GM12892 (cell line): ENCODE measurements at regions not wholly inside any gene's neighbourhood (a gene's known extent, or its start where the extent isn't known, plus 50 kb on each side); places are given as distances from the start of the nearest gene placed in this dataset.

Experiments
- POLR2A ChIP-seq: IDR thresholded peaks from 2 replicates; pipeline ENCODE4 v1.6.1; 2011; ENCODE audit warnings: low read depth, low read length, control low read depth
- TAF1 ChIP-seq: IDR thresholded peaks from 2 replicates; pipeline ENCODE4 v1.6.1; 2011; ENCODE audit warnings: low read depth, mild to moderate bottlenecking, control low read depth, low read length, borderline replicate concordance

DNA sequence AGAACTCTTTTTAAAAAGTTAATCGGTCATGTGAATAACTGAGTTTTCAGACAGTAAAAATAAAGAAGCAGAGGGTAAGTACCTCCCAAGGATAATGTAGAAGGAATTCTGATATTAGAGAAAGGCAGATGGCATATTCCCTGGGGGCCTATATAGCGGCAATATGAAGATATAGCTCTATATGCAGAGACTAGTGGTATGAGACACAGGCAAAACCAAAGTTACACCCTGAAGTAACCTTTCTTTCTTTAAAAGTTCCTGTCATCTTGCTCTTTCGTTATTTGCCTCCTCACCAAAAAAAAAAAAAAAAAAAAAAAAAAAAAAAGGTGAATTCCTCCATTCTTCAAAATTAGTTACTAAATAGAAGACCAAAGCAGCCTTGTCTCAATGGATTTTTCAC is 76.2 kb upstream of the ARHGAP32 start:
- no peak for TF ChIP-seq POLR2A
- TF ChIP-seq TAF1 = no peak
